GM06990 (cell line): ENCODE measurements at regions not wholly inside any gene's neighbourhood (a gene's known extent, or its start where the extent isn't known, plus 50 kb on each side); places are given as distances from the start of the nearest gene placed in this dataset.

ENCODE experiments used
- DNase-seq: peaks from one replicate; pipeline ENCODE4 v3.0.0-alpha.2; 2011; ENCODE audit not compliant: insufficient read length; ENCODE audit errors: extremely low read depth
- H3K27me3 ChIP-seq: replicated peaks from 2 replicates; pipeline ENCODE4 v1.6.0; 2011; ENCODE audit warnings: low read length; ENCODE audit not compliant: control insufficient read depth, insufficient read depth
- H3K36me3 ChIP-seq: 2 replicates; pipeline ENCODE4 v1.5.1; 2011; ENCODE audit warnings: low read length; ENCODE audit not compliant: control insufficient read depth, insufficient read depth
- H3K4me3 ChIP-seq: replicated peaks from 2 replicates; pipeline ENCODE4 v1.5.1; 2011; ENCODE audit warnings: low read depth, mild to moderate bottlenecking, control low read depth, low read length
- CTCF ChIP-seq: IDR thresholded peaks from 2 replicates; pipeline ENCODE4 v1.5.1; 2011; ENCODE audit warnings: low read length, control low read depth, mild to moderate bottlenecking, inconsistent platforms; ENCODE audit not compliant: insufficient read depth, poor library complexity, severe bottlenecking

GRCh38 chr11:104549019-104549418 lies 349.2 kb downstream of the CASP12 start:
- H3K4me3 ChIP-seq, result no peak overlapping the region
- DNase-seq, result no peak
- H3K36me3 ChIP-seq, result no peaks in the 10 kb centered on the region
- H3K27me3 ChIP-seq, result no peaks in the 10 kb centered on the region
- TF ChIP-seq CTCF, result no peak

- no peak for TF ChIP-seq CTCF
- Histone ChIP-seq H3K36me3 (no peaks in the 10 kb centered on the region), H3K27me3 (no peaks in the 10 kb centered on the region), H3K4me3 (no peak overlapping the region)
- no peak for DNase-seq
Measured at GRCh38 chr11:104547996-104548661, 350.1 kb downstream of the CASP12 start.

GRCh38 chr11:104546501-104546900 lies 351.8 kb downstream of the CASP12 start:
- no peak for DNase-seq
- no peaks in the 10 kb centered on the region for H3K27me3 ChIP-seq
- no peak overlapping the region for H3K4me3 ChIP-seq
- H3K36me3 ChIP-seq, result no peaks in the 10 kb centered on the region
- TF ChIP-seq CTCF, result no peak

GRCh38 chr11:104541701-104542100 lies 356.6 kb downstream of the CASP12 start:
- Histone ChIP-seq H3K27me3 (no peaks in the 10 kb centered on the region), H3K36me3 (no peaks in the 10 kb centered on the region), H3K4me3 (no peak overlapping the region)
- no peak for DNase-seq
- TF ChIP-seq CTCF, result no peak

- Histone ChIP-seq H3K36me3 (no peaks in the 10 kb centered on the region), H3K27me3 (no peaks in the 10 kb centered on the region), H3K4me3 (no peak overlapping the region)
- no peak for TF ChIP-seq CTCF
- no peak for DNase-seq
Measured at GRCh38 chr11:104538313-104538712, 359.9 kb downstream of the CASP12 start.

- H3K27me3 ChIP-seq, result no peaks in the 10 kb centered on the region
- H3K4me3 ChIP-seq, result no peak overlapping the region
- no peak for TF ChIP-seq CTCF
- no peak for DNase-seq
- no peaks in the 10 kb centered on the region for H3K36me3 ChIP-seq
Measured at GRCh38 chr11:104534278-104534677, 364.0 kb downstream of the CASP12 start.
